HEK293 (cell line): ENCODE measurements at regions not wholly inside any gene's neighbourhood (a gene's known extent, or its start where the extent isn't known, plus 50 kb on each side); places are given as distances from the start of the nearest gene placed in this dataset.
"Not testable (repeated sequence)": the region's sequence is repeated elsewhere in the genome, so short reads cannot be mapped to it uniquely, and the experiment has no call there.

Source experiments
- CTCF ChIA-PET: fragments of 350-600 bp; formaldehyde crosslinking; extraction: SDS; loops from one replicate; lab custom pipeline; 2021; ENCODE audit warnings: antibody characterized with exemption; lab: Yijun Ruan, JAX
- POLR2A ChIA-PET: fragments of 300-600 bp; formaldehyde crosslinking; extraction: SDS; loops from one replicate; lab custom pipeline; 2020; ENCODE audit warnings: antibody characterized with exemption, inconsistent platforms; lab: Yijun Ruan, JAX
- H3K27ac ChIP-seq: fragments of 200-500 bp; sonication (Bioruptor generic); 2 replicates; pipeline ENCODE4 v1.5.1; 2014; ENCODE audit warnings: low read depth, low read length, control low read depth, inconsistent platforms; ENCODE audit errors: extremely low read depth
- H3K36me3 ChIP-seq, 2 experiments: fragments of 200-500 bp in 1 of 2; sonication (Bioruptor generic) in 1 of 2; 1 replicate in 1 of 2; 2 replicates in 1 of 2; pipeline ENCODE4 v1.5.1; 2014 to 2017; ENCODE audit warnings: inconsistent platforms in 2 of 2, low read length in 2 of 2; ENCODE audit not compliant: control insufficient read depth in 2 of 2, insufficient read depth in 1 of 2
- H3K4me1 ChIP-seq: fragments of 200-500 bp; sonication (Bioruptor generic); 2 replicates; pipeline ENCODE4 v1.5.1; 2014; ENCODE audit warnings: mild to moderate bottlenecking, low read length, inconsistent platforms; ENCODE audit not compliant: control insufficient read depth, insufficient read depth
- H3K4me3 ChIP-seq: 2 replicates; pipeline ENCODE4 v1.5.1; 2011; ENCODE audit warnings: low read depth, mild to moderate bottlenecking, control low read depth, low read length, moderate library complexity
- H3K9me3 ChIP-seq: fragments of 200-500 bp; sonication (Bioruptor generic); 2 replicates; pipeline ENCODE4 v1.5.1; 2014; ENCODE audit warnings: low read depth, low read length, inconsistent platforms; ENCODE audit not compliant: control insufficient read depth, insufficient read depth
- GLI4 ChIP-seq: fragments of 450-650 bp; formaldehyde crosslinking; IDR thresholded peaks from 2 replicates; pipeline ENCODE4 v1.5.1; 2016; ENCODE audit warnings: missing biosample characterization, missing genetic modification characterization
- KLF7 ChIP-seq: fragments of 450-650 bp; formaldehyde crosslinking; IDR thresholded peaks from 2 replicates; pipeline ENCODE4 v1.5.1; 2016; ENCODE audit warnings: missing biosample characterization, missing genetic modification characterization, borderline replicate concordance
- ZNF138 ChIP-seq: fragments of 450-650 bp; formaldehyde crosslinking; IDR thresholded peaks from 2 replicates; pipeline ENCODE4 v1.5.1; 2016; ENCODE audit warnings: missing biosample characterization, missing genetic modification characterization, borderline replicate concordance
- ZNF157 ChIP-seq: fragments of 450-650 bp; formaldehyde crosslinking; IDR thresholded peaks from 2 replicates; pipeline ENCODE4 v1.5.1; 2016; ENCODE audit warnings: missing biosample characterization, missing genetic modification characterization
- ZNF184 ChIP-seq: fragments of 450-650 bp; IDR thresholded peaks from 2 replicates; pipeline ENCODE4 v1.5.1; 2018; ENCODE audit warnings: missing biosample characterization, mild to moderate bottlenecking, missing genetic modification characterization
- ZNF24 ChIP-seq: fragments of 450-650 bp; formaldehyde crosslinking; IDR thresholded peaks from 2 replicates; pipeline ENCODE4 v1.5.1; 2016; ENCODE audit warnings: missing biosample characterization, missing genetic modification characterization
- ZNF335 ChIP-seq: fragments of 450-650 bp; formaldehyde crosslinking; conservative IDR thresholded peaks from 2 replicates; pipeline ENCODE4 v1.5.1; 2016; ENCODE audit warnings: missing biosample characterization, missing genetic modification characterization
- ZNF341 ChIP-seq: fragments of 450-650 bp; formaldehyde crosslinking; IDR thresholded peaks from 2 replicates; pipeline ENCODE4; 2016; ENCODE audit warnings: low read depth, missing biosample characterization, missing genetic modification characterization
- ZNF350 ChIP-seq: fragments of 450-650 bp; formaldehyde crosslinking; IDR thresholded peaks from 2 replicates; pipeline ENCODE4 v1.5.0; 2017; ENCODE audit warnings: missing biosample characterization, mild to moderate bottlenecking, missing genetic modification characterization
- ZNF585B ChIP-seq: fragments of 450-650 bp; formaldehyde crosslinking; IDR thresholded peaks from 2 replicates; pipeline ENCODE4 v1.5.1; 2016; ENCODE audit warnings: missing biosample characterization, missing genetic modification characterization
- ZNF664 ChIP-seq: fragments of 450-650 bp; formaldehyde crosslinking; IDR thresholded peaks from 2 replicates; pipeline ENCODE4 v1.5.1; 2016; ENCODE audit warnings: missing biosample characterization, missing genetic modification characterization
- ZNF670 ChIP-seq: fragments of 450-650 bp; formaldehyde crosslinking; IDR thresholded peaks from 2 replicates; pipeline ENCODE4 v1.5.1; 2016; ENCODE audit warnings: missing biosample characterization, missing genetic modification characterization, low read depth
- ZNF701 ChIP-seq: fragments of 450-650 bp; formaldehyde crosslinking; IDR thresholded peaks from 2 replicates; pipeline ENCODE4 v1.5.1; 2016; ENCODE audit warnings: missing biosample characterization, missing genetic modification characterization
- ZNF792 ChIP-seq: fragments of 450-650 bp; formaldehyde crosslinking; IDR thresholded peaks from 2 replicates; pipeline ENCODE4 v1.5.1; 2016; ENCODE audit warnings: missing biosample characterization, missing genetic modification characterization
- ZNF830 ChIP-seq: fragments of 450-650 bp; IDR thresholded peaks from 2 replicates; pipeline ENCODE4 v1.5.0; 2018; ENCODE audit warnings: missing biosample characterization, missing genetic modification characterization, low read depth, mild to moderate bottlenecking, moderate library complexity
- ZNF843 ChIP-seq: fragments of 450-650 bp; formaldehyde crosslinking; IDR thresholded peaks from 2 replicates; pipeline ENCODE4 v1.5.1; 2016; ENCODE audit warnings: missing biosample characterization, missing genetic modification characterization
- ZSCAN16 ChIP-seq: fragments of 450-650 bp; formaldehyde crosslinking; IDR thresholded peaks from 2 replicates; pipeline ENCODE4 v1.5.1; 2016; ENCODE audit warnings: missing biosample characterization, missing genetic modification characterization
- TF ChIP-seq, protein P1 (sequence below): fragments of 450-650 bp; formaldehyde crosslinking; IDR thresholded peaks from 2 replicates; pipeline ENCODE4 v1.5.1; 2016; ENCODE audit warnings: missing biosample characterization, missing genetic modification characterization, low read depth
- TF ChIP-seq, protein P2 (sequence below): fragments of 450-650 bp; formaldehyde crosslinking; IDR thresholded peaks from 2 replicates; pipeline ENCODE4 v1.5.1; 2016; ENCODE audit warnings: missing biosample characterization, missing genetic modification characterization
- TF ChIP-seq, protein P3 (sequence below): fragments of 450-650 bp; formaldehyde crosslinking; IDR thresholded peaks from 2 replicates; pipeline ENCODE4 v1.5.1; 2016; ENCODE audit warnings: missing biosample characterization, missing genetic modification characterization, borderline replicate concordance
- TF ChIP-seq, protein P4 (sequence below): IDR thresholded peaks from 2 replicates; pipeline ENCODE4 v1.6.1; 2011; ENCODE audit warnings: mild to moderate bottlenecking, low read depth, low read length, borderline replicate concordance

DNA sequence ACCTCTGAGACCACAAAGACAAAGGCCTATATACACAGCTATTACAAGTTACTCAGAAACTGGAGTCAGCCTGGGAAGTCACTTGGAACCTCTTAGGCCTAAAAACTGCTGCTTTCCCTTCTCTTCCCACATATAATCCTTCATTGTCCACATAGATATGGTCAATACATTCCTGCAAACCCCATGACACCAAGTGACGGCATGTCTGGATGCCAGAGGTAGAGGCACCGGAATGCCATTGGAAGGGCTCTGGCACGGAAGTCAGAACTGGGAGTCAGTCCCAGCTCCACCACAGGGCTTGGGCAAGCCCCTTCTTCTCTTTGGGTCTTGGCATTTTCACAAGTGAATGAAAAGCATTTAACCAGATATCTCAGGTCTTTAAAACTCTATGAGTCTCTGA, 204.7 kb downstream of the MATN1 start:
- no peaks in the 10 kb centered on the region for H3K36me3 ChIP-seq
- CTCF ChIA-PET, result no interaction called here
- H3K9me3 ChIP-seq, result no peaks in the 10 kb centered on the region
- H3K4me3 ChIP-seq, result no peak overlapping the region
- POLR2A ChIA-PET, result no interaction called here
- H3K27ac ChIP-seq, result no peak overlapping the region
- TF ChIP-seq ZSCAN16 (no peak), ZNF24 (tag by site-specific recombination) (no peak), ZNF670 (tag by site-specific recombination) (no peak), ZNF184 (tag by site-specific recombination) (no peak), ZNF585B (no peak)
- no peaks in the 10 kb centered on the region for H3K4me1 ChIP-seq

DNA sequence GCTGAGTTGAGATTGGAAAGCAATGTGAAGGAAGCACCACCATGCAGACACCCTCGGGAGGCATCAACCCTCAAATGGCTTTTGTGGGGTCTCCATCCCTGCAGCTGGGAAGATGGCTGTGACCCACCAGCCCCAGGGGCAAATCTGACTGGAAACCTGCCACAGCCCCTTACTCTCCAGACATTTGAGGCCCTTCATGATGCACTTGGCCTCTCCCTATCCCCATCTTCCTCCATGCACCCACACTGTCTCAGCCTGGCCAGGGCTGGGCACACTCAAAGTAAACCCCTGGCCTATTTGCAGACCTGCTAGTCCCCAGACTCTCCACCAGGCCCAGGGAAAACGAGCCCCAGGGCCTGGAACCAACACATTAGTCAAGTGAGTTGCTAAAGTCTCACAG, 205.2 kb downstream of the MATN1 start:
- Histone ChIP-seq H3K4me3 (no peak overlapping the region), H3K9me3 (no peaks in the 10 kb centered on the region), H3K4me1 (no peaks in the 10 kb centered on the region), H3K36me3 (no peaks in the 10 kb centered on the region), H3K27ac (no peak overlapping the region)
- ChIA-PET POLR2A (no interaction called here), CTCF (no interaction called here)
- TF ChIP-seq ZNF701 (no peak), ZNF138 (tag by site-specific recombination) (no peak), ZNF350 (tag by site-specific recombination) (no peak), ZNF792 (tag by site-specific recombination) (no peak), ZNF335 (tag by site-specific recombination) (no peak), ZNF830 (tag by site-specific recombination) (no peak), KLF7 (tag by site-specific recombination) (no peak), GLI4 (tag by site-specific recombination) (no peak), ZNF664 (tag by site-specific recombination) (no peak), ZNF341 (tag by site-specific recombination) (no peak), ZNF670 (tag by site-specific recombination) (no peak), ZNF157 (no peak), ZNF843 (tag by site-specific recombination) (no peak)
- TF ChIP-seq, protein P1, sequence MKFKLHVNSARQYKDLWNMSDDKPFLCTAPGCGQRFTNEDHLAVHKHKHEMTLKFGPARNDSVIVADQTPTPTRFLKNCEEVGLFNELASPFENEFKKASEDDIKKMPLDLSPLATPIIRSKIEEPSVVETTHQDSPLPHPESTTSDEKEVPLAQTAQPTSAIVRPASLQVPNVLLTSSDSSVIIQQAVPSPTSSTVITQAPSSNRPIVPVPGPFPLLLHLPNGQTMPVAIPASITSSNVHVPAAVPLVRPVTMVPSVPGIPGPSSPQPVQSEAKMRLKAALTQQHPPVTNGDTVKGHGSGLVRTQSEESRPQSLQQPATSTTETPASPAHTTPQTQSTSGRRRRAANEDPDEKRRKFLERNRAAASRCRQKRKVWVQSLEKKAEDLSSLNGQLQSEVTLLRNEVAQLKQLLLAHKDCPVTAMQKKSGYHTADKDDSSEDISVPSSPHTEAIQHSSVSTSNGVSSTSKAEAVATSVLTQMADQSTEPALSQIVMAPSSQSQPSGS (tag by site-specific recombination), result no peak
- TF ChIP-seq, protein P2, sequence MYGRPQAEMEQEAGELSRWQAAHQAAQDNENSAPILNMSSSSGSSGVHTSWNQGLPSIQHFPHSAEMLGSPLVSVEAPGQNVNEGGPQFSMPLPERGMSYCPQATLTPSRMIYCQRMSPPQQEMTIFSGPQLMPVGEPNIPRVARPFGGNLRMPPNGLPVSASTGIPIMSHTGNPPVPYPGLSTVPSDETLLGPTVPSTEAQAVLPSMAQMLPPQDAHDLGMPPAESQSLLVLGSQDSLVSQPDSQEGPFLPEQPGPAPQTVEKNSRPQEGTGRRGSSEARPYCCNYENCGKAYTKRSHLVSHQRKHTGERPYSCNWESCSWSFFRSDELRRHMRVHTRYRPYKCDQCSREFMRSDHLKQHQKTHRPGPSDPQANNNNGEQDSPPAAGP (tag by site-specific recombination), result no peak
- TF ChIP-seq, protein P3, sequence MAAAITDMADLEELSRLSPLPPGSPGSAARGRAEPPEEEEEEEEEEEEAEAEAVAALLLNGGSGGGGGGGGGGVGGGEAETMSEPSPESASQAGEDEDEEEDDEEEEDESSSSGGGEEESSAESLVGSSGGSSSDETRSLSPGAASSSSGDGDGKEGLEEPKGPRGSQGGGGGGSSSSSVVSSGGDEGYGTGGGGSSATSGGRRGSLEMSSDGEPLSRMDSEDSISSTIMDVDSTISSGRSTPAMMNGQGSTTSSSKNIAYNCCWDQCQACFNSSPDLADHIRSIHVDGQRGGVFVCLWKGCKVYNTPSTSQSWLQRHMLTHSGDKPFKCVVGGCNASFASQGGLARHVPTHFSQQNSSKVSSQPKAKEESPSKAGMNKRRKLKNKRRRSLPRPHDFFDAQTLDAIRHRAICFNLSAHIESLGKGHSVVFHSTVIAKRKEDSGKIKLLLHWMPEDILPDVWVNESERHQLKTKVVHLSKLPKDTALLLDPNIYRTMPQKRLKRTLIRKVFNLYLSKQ (tag by site-specific recombination), result no peak
- TF ChIP-seq, protein P4, sequence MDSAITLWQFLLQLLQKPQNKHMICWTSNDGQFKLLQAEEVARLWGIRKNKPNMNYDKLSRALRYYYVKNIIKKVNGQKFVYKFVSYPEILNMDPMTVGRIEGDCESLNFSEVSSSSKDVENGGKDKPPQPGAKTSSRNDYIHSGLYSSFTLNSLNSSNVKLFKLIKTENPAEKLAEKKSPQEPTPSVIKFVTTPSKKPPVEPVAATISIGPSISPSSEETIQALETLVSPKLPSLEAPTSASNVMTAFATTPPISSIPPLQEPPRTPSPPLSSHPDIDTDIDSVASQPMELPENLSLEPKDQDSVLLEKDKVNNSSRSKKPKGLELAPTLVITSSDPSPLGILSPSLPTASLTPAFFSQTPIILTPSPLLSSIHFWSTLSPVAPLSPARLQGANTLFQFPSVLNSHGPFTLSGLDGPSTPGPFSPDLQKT, result no peak

DNA sequence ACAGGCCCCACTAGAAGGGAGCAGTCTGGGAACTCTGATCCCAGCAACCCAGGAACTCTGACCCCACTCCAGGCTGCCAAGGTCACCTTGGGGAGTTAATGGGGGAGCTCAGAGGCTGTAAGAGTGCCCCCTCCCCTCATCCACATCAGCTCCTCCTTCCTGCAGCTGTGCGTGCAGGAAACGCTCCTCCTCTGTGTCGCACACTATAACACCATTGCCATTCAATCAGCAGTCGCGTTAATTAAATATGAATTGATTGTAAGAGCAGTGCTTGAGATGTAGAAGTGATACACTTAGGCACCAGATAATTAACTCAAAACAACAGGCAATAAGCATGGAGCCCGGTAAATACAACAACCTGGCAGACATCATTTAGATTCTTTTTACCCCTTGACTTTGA, 205.7 kb downstream of the MATN1 start:
- H3K4me3 ChIP-seq, POLR2A ChIA-PET, H3K4me1 ChIP-seq, H3K36me3 ChIP-seq, CTCF ChIA-PET, H3K27ac ChIP-seq, H3K9me3 ChIP-seq: not testable (repeated sequence)

DNA sequence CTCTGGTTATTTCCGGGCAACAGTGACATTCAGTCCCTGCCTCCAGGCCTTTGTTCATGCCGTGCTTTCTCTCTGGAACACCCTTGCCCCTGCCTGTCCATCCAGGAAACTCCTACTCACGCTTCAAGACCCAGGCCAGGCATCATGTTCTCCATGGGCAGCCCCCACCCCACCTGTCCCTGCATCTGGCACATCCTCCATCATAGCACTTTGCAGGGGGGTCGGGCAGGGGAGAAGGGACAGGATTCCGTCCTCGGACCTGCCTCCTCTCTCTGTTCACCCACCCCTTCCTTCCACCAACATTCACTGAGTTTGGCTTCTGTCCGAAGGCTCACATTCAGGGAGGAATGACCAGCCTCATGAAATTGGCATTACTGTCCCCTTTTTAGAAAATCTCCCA, 206.1 kb downstream of the MATN1 start:
- H3K4me1 ChIP-seq, H3K4me3 ChIP-seq, H3K9me3 ChIP-seq, H3K36me3 ChIP-seq, POLR2A ChIA-PET, CTCF ChIA-PET, H3K27ac ChIP-seq: not testable (repeated sequence)
